Body of pancreas (tissue), 4 donors: ENCODE measurements at regions not wholly inside any gene's neighbourhood (a gene's known extent, or its start where the extent isn't known, plus 50 kb on each side); places are given as distances from the start of the nearest gene placed in this dataset.
"Not testable (repeated sequence)": the region's sequence is repeated elsewhere in the genome, so short reads cannot be mapped to it uniquely, and the experiment has no call there.

Experiments
- ATAC-seq: fragments of 150-250 bp; one replicate; pipeline ENCODE4 v1.9.1; 2016
- DNase-seq, 4 donors: peaks; one replicate each; pipeline ENCODE4 v3.0.0-alpha.2; 2019
- H3K27ac ChIP-seq, 4 donors: fragments of 200-600 bp; sonication (generic); 1 replicate in 3 of 4; 2 replicates in 1 of 4; pipeline versions ENCODE4 v1.5.1 to v1.6.1; 2016 to 2019; ENCODE audit warnings: mild to moderate bottlenecking in 1 of 4, mixed read lengths in 1 of 4, moderate library complexity in 1 of 4
- H3K27me3 ChIP-seq, 2 donors: fragments of 200-600 bp; sonication (generic); one replicate each; pipeline ENCODE4 v1.6.0; 2016; ENCODE audit warnings: mild to moderate bottlenecking in 1 of 2
- H3K36me3 ChIP-seq, 2 donors: fragments of 200-600 bp; sonication (generic); replicated peaks in 1 of 2; 2 replicates each; pipeline ENCODE4 v1.5.1; 2016; ENCODE audit warnings: low read depth in 2 of 2; ENCODE audit not compliant: insufficient read depth in 1 of 2
- H3K4me1 ChIP-seq: fragments of 200-600 bp; sonication (generic); one replicate; pipeline ENCODE4 v1.6.0; 2016
- H3K4me3 ChIP-seq, 2 donors: fragments of 200-600 bp; sonication (generic); 1 replicate in 1 of 2; 2 replicates in 1 of 2; pipeline ENCODE4 v1.5.1; 2016 to 2019
- H3K9me3 ChIP-seq, 3 donors: fragments of 200-600 bp; sonication (generic); 1 replicate in 2 of 3; 2 replicates in 1 of 3; pipeline ENCODE4 v1.5.1; 2016
- CTCF ChIP-seq, 7 experiments: fragments of 450-650 bp in 4 of 7; fragments of 200-600 bp in 3 of 7; sonication (generic) in 3 of 7; IDR thresholded peaks; one replicate each; pipeline ENCODE4 v1.5.1; 2016 to 2019; ENCODE audit warnings: antibody characterized with exemption in 7 of 7
- POLR2A ChIP-seq, 3 donors: fragments of 450-650 bp; IDR thresholded peaks; one replicate each; pipeline ENCODE4 v1.6.1; 2016; ENCODE audit warnings: antibody characterized with exemption in 3 of 3, mild to moderate bottlenecking in 2 of 3
- WGBS, 2 donors: methylation state at CpG; one replicate each; pipeline ENCODE4 v1.1.5; 2017; 5-methylcytosine and 5-hydroxymethylcytosine counted together
- intact Hi-C: fragments of 100-400 bp; cut with DNase I; formaldehyde crosslinking; loops from one replicate; pipeline ENCODE4 v1.15.1; 2023

DNA sequence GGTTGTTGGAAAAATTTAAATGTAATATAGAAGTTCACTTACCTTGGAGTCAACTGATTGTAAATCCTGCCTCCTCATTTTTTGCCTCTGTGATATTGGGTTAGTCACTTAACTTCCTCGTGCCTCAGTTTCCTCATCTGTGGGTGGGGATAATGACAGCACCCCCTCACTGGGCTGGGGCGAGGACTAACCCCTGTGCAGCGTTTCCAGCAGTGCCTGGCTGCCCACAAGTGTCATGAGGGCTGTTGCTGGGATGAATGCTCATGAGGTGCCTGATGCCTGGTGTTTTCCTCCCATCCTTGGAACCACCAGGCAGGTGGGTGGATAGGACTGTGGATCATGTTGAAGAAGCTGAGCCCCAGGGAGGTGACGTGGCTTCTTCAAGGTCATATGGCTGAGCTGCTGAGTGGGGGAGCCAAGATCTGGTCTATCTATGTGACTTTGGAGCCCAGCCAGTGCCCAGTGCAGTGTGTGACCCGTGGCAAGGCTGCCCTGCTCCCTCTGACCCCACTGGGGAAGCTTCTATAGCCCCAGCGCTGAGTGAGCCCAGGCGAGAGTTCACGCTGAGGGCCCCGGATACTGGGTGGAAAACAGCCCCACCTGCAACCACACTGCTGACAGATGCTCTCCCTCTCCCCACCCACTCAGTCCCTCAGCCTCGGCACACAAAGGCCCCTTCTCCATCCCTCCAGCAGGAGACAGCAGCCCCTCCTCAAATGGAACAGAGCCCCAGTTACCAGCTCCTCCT lies 446.0 kb downstream of the PTPRU start:
- DNase-seq (peak in 1 of 4 donors; percentile 11), ATAC-seq (no peak)
- Histone ChIP-seq H3K36me3 (no peaks in the 10 kb centered on the region), H3K27ac (peak overlapping the region in 1 of 4 donors; percentile 16), H3K27me3 (no peaks in the 10 kb centered on the region), H3K4me1 (peaks cover 19% of the 10 kb centered on the region), H3K9me3 (no peaks in the 10 kb centered on the region), H3K4me3 (no peak overlapping the region)
- intact Hi-C loops = no loop called here
- TF ChIP-seq CTCF (IDR thresholded peaks at IDR 0.05) = no peak
- no peak for TF ChIP-seq POLR2A (IDR thresholded peaks at IDR 0.05)
- 22 to 35% methylated on average over 8 to 10 of the region's 10 CpGs for WGBS, 2 donors

- ATAC-seq, H3K27ac ChIP-seq, H3K4me3 ChIP-seq, DNase-seq, H3K36me3 ChIP-seq, intact Hi-C loops, H3K27me3 ChIP-seq, H3K9me3 ChIP-seq: not testable (repeated sequence)
- WGBS, 2 donors = 47 to 54% methylated on average over 6 of the region's 6 CpGs
- H3K4me1 ChIP-seq = peaks cover 19% of the 10 kb centered on the region
Observed at GRCh38 chr1:29681416-29681815, 445.1 kb downstream of the PTPRU start.

- H3K4me3 ChIP-seq = no peak overlapping the region
- 74 to 89% methylated on average over 11 of the region's 11 CpGs for WGBS, 2 donors
- intact Hi-C loops = no loop called here
- DNase-seq (no peak), ATAC-seq (no peak)
- H3K27ac ChIP-seq = peak overlapping the region in 1 of 4 donors; percentile 38
- H3K9me3 ChIP-seq = no peaks in the 10 kb centered on the region
- no peaks in the 10 kb centered on the region for H3K27me3 ChIP-seq
- peaks cover 19% of the 10 kb centered on the region for H3K4me1 ChIP-seq
- TF ChIP-seq CTCF (IDR thresholded peaks at IDR 0.05) (no peak), POLR2A (IDR thresholded peaks at IDR 0.05) (no peak)
- H3K36me3 ChIP-seq = no peaks in the 10 kb centered on the region
Observed at GRCh38 chr1:29679828-29680558, 443.7 kb downstream of the PTPRU start.

- Histone ChIP-seq H3K36me3 (no peaks in the 10 kb centered on the region), H3K4me3 (no peak overlapping the region), H3K9me3 (no peaks in the 10 kb centered on the region), H3K27me3 (no peaks in the 10 kb centered on the region), H3K27ac (no peak overlapping the region), H3K4me1 (peaks cover 19% of the 10 kb centered on the region)
- TF ChIP-seq CTCF (IDR thresholded peaks at IDR 0.05) (no peak), POLR2A (IDR thresholded peaks at IDR 0.05) (no peak)
- ATAC-seq (no peak), DNase-seq (no peak)
- intact Hi-C loops = no loop called here
- WGBS, 2 donors = 90 to 100% methylated on average over 2 to 5 of the region's 5 CpGs
Observed at GRCh38 chr1:29679316-29679715, 443.0 kb downstream of the PTPRU start.
